ENCODE measurements at regions not wholly inside any gene's neighbourhood (a gene's known extent, or its start where the extent isn't known, plus 50 kb on each side); places are given as distances from the start of the nearest gene placed in this dataset.

- Mint-ChIP-seq H3K27ac (no peak overlapping the region), H3K36me3 (ENCODE audit: insufficient read depth) (no peaks in the 10 kb centered on the region), H3K9me3 (peaks cover 8 to 20% of the 10 kb centered on the region in 2 donors), H3K4me3 (no peak overlapping the region), H3K27me3 (no peaks in the 10 kb centered on the region), H3K4me1 (ENCODE audit: low read depth in 2 of 2) (no peaks in the 10 kb centered on the region)
- ATAC-seq (replicated peaks): no peak
- no peak for DNase-seq
These were observed 178.8 kb downstream of the CNTN3 start for GRCh38 chr3:74435631-74436030.

GRCh38 chr3:74434406-74434805, 180.1 kb downstream of the CNTN3 start:
- no peak overlapping the region for H3K27ac Mint-ChIP-seq
- ATAC-seq (replicated peaks) (no peak), DNase-seq (no peak)
- no peaks in the 10 kb centered on the region for H3K27me3 Mint-ChIP-seq
- H3K4me1 Mint-ChIP-seq (ENCODE audit: low read depth in 2 of 2): no peaks in the 10 kb centered on the region
- H3K36me3 Mint-ChIP-seq (ENCODE audit: insufficient read depth): no peaks in the 10 kb centered on the region
- peaks cover 8 to 27% of the 10 kb centered on the region in 2 donors for H3K9me3 Mint-ChIP-seq
- no peak overlapping the region for H3K4me3 Mint-ChIP-seq

GRCh38 chr3:74426571-74426970, 187.9 kb downstream of the CNTN3 start:
- Mint-ChIP-seq H3K9me3 (peaks cover 7 to 28% of the 10 kb centered on the region in 2 donors), H3K27ac (no peak overlapping the region), H3K4me3 (no peak overlapping the region), H3K27me3 (no peaks in the 10 kb centered on the region), H3K36me3 (ENCODE audit: insufficient read depth) (peaks cover 2% of the 10 kb centered on the region), H3K4me1 (ENCODE audit: low read depth in 2 of 2) (no peaks in the 10 kb centered on the region)
- DNase-seq (no peak), ATAC-seq (replicated peaks) (no peak)

GRCh38 chr3:74423867-74424266, 190.6 kb downstream of the CNTN3 start:
- Mint-ChIP-seq H3K9me3 (peaks cover 5 to 15% of the 10 kb centered on the region in 2 donors), H3K27ac (no peak overlapping the region), H3K36me3 (ENCODE audit: insufficient read depth) (peaks cover 2% of the 10 kb centered on the region), H3K27me3 (no peaks in the 10 kb centered on the region), H3K4me3 (no peak overlapping the region), H3K4me1 (ENCODE audit: low read depth in 2 of 2) (no peaks in the 10 kb centered on the region)
- DNase-seq (no peak), ATAC-seq (replicated peaks) (no peak)

GRCh38 chr3:74420538-74421124, 193.8 kb downstream of the CNTN3 start:
- H3K27ac Mint-ChIP-seq: no peak overlapping the region
- peaks cover 2% of the 10 kb centered on the region for H3K36me3 Mint-ChIP-seq (ENCODE audit: insufficient read depth)
- H3K4me1 Mint-ChIP-seq (ENCODE audit: low read depth in 2 of 2): no peaks in the 10 kb centered on the region
- H3K9me3 Mint-ChIP-seq: peaks cover 5 to 15% of the 10 kb centered on the region in 2 donors
- H3K4me3 Mint-ChIP-seq: no peak overlapping the region
- H3K27me3 Mint-ChIP-seq: no peaks in the 10 kb centered on the region
- DNase-seq (no peak), ATAC-seq (replicated peaks) (no peak)

- Mint-ChIP-seq H3K27me3 (no peaks in the 10 kb centered on the region), H3K4me1 (ENCODE audit: low read depth in 2 of 2) (no peaks in the 10 kb centered on the region), H3K4me3 (no peak overlapping the region), H3K9me3 (no peaks in the 10 kb centered on the region), H3K36me3 (ENCODE audit: insufficient read depth) (no peaks in the 10 kb centered on the region), H3K27ac (no peak overlapping the region)
- ATAC-seq (replicated peaks) (no peak), DNase-seq (no peak)
These were observed 198.7 kb downstream of the CNTN3 start for GRCh38 chr3:74415731-74416130.

- H3K4me3 Mint-ChIP-seq: no peak overlapping the region
- no peak for DNase-seq
- H3K4me1 Mint-ChIP-seq (ENCODE audit: low read depth in 2 of 2): no peaks in the 10 kb centered on the region
- no peaks in the 10 kb centered on the region for H3K36me3 Mint-ChIP-seq (ENCODE audit: insufficient read depth)
- ATAC-seq (replicated peaks): no peak
- no peaks in the 10 kb centered on the region for H3K27me3 Mint-ChIP-seq
- no peaks in the 10 kb centered on the region for H3K9me3 Mint-ChIP-seq
- H3K27ac Mint-ChIP-seq: no peak overlapping the region
These were observed 200.8 kb downstream of the CNTN3 start for GRCh38 chr3:74413547-74414241.

- ATAC-seq (replicated peaks) (no peak), DNase-seq (no peak)
- H3K4me3 Mint-ChIP-seq: no peak overlapping the region
- H3K36me3 Mint-ChIP-seq (ENCODE audit: insufficient read depth): no peaks in the 10 kb centered on the region
- no peaks in the 10 kb centered on the region for H3K4me1 Mint-ChIP-seq (ENCODE audit: low read depth in 2 of 2)
- no peaks in the 10 kb centered on the region for H3K27me3 Mint-ChIP-seq
- H3K27ac Mint-ChIP-seq: no peak overlapping the region
- no peaks in the 10 kb centered on the region for H3K9me3 Mint-ChIP-seq
These were observed 204.1 kb downstream of the CNTN3 start for GRCh38 chr3:74410276-74410941.

- Mint-ChIP-seq H3K4me3 (no peak overlapping the region), H3K4me1 (ENCODE audit: low read depth in 2 of 2) (no peaks in the 10 kb centered on the region), H3K36me3 (ENCODE audit: insufficient read depth) (no peaks in the 10 kb centered on the region), H3K9me3 (no peaks in the 10 kb centered on the region), H3K27ac (no peak overlapping the region), H3K27me3 (no peaks in the 10 kb centered on the region)
- DNase-seq: no peak
- ATAC-seq (replicated peaks): no peak
These were observed 205.4 kb downstream of the CNTN3 start for GRCh38 chr3:74409066-74409465.

- Mint-ChIP-seq H3K36me3 (ENCODE audit: insufficient read depth) (no peaks in the 10 kb centered on the region), H3K4me3 (no peak overlapping the region), H3K4me1 (ENCODE audit: low read depth in 2 of 2) (no peaks in the 10 kb centered on the region), H3K27me3 (no peaks in the 10 kb centered on the region), H3K27ac (no peak overlapping the region), H3K9me3 (peaks cover 8 to 12% of the 10 kb centered on the region in 2 donors)
- ATAC-seq (replicated peaks) (no peak), DNase-seq (no peak)
These were observed 211.2 kb downstream of the CNTN3 start for GRCh38 chr3:74403307-74403706.

GRCh38 chr3:74402821-74403220, 211.6 kb downstream of the CNTN3 start:
- no peaks in the 10 kb centered on the region for H3K4me1 Mint-ChIP-seq (ENCODE audit: low read depth in 2 of 2)

GRCh38 chr3:74393426-74393825, 221.0 kb downstream of the CNTN3 start:
- no peaks in the 10 kb centered on the region for H3K36me3 Mint-ChIP-seq (ENCODE audit: insufficient read depth)
- H3K27ac Mint-ChIP-seq: no peak overlapping the region
- H3K27me3 Mint-ChIP-seq: no peaks in the 10 kb centered on the region
- H3K4me1 Mint-ChIP-seq (ENCODE audit: low read depth in 2 of 2): no peaks in the 10 kb centered on the region
- DNase-seq: no peak
- H3K9me3 Mint-ChIP-seq: peaks cover 11 to 12% of the 10 kb centered on the region in 2 donors
- no peak for ATAC-seq (replicated peaks)
- H3K4me3 Mint-ChIP-seq: no peak overlapping the region

More at GRCh38 chr3:74402821-74403220, 211.6 kb downstream of the CNTN3 start:
- Mint-ChIP-seq H3K4me3 (no peak overlapping the region), H3K27ac (no peak overlapping the region), H3K36me3 (ENCODE audit: insufficient read depth) (no peaks in the 10 kb centered on the region), H3K9me3 (peaks cover 8 to 12% of the 10 kb centered on the region in 2 donors), H3K27me3 (no peaks in the 10 kb centered on the region)
- ATAC-seq (replicated peaks) (no peak), DNase-seq (no peak)

GRCh38 chr3:74390121-74390877, 224.2 kb downstream of the CNTN3 start:
- ATAC-seq (replicated peaks) (no peak), DNase-seq (no peak)
- no peaks in the 10 kb centered on the region for H3K27me3 Mint-ChIP-seq
- no peak overlapping the region for H3K4me3 Mint-ChIP-seq
- H3K27ac Mint-ChIP-seq: no peak overlapping the region
- no peaks in the 10 kb centered on the region for H3K36me3 Mint-ChIP-seq (ENCODE audit: insufficient read depth)
- no peaks in the 10 kb centered on the region for H3K4me1 Mint-ChIP-seq (ENCODE audit: low read depth in 2 of 2)
- peaks cover 9 to 14% of the 10 kb centered on the region in 2 donors for H3K9me3 Mint-ChIP-seq

Measured in effector memory CD8-positive, alpha-beta T cell (primary cell).